ENCODE measurements at regions not wholly inside any gene's neighbourhood (a gene's known extent, or its start where the extent isn't known, plus 50 kb on each side); places are given as distances from the start of the nearest gene placed in this dataset.

DNA sequence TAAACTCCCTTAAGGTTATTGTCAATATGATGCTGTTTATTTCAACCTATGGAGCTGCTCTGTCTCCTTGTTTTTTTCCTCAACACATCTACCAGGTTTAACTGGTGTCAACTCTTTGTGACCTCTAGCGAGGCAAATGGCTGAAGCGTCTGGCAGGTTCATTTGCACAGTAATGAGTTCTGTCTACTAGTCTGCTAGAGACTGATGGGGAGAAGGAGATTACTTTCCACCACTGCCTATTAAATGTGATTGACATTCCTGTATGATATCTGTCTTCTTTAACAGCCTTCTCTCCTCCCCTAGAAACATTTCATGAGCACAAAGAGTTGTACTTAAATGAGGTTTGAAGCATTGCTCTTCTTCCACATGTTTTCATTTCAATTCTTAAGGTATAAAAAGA lies 253.7 kb downstream of the SLC6A15 start:
- no peak overlapping the region for H3K27ac Mint-ChIP-seq (ENCODE audit: unreplicated experiment)
- Histone ChIP-seq H3K4me2 (ENCODE audit: low read length) (no peak overlapping the region), H3K4me3 (ENCODE audit: insufficient read depth, low read depth, low read length) (no peak overlapping the region), H3K79me2 (ENCODE audit: insufficient read depth, low read length) (no peaks in the 10 kb centered on the region), H3K36me3 (ENCODE audit: insufficient read depth, low read length) (no peaks in the 10 kb centered on the region), H3K4me1 (ENCODE audit: insufficient read depth, low read length) (no peaks in the 10 kb centered on the region), H3K27me3 (ENCODE audit: insufficient read depth, low read length) (no peaks in the 10 kb centered on the region), H3K9me3 (ENCODE audit: insufficient read depth, low read depth, low read length) (no peaks in the 10 kb centered on the region), H3K9ac (ENCODE audit: low read length) (no peak overlapping the region), H2AFZ (ENCODE audit: low read depth, low read length) (no peak overlapping the region), H3K27ac (ENCODE audit: low read depth, low read length) (no peak overlapping the region), H4K20me1 (ENCODE audit: insufficient read depth, low read length) (no peaks in the 10 kb centered on the region)
- peaks cover 7% of the 10 kb centered on the region for H3K4me1 Mint-ChIP-seq (ENCODE audit: low read depth, unreplicated experiment)
- H3K27me3 Mint-ChIP-seq (ENCODE audit: low read depth, unreplicated experiment), result no peaks in the 10 kb centered on the region
- H3K36me3 Mint-ChIP-seq (ENCODE audit: low read depth, unreplicated experiment), result no peaks in the 10 kb centered on the region
- H3K4me3 Mint-ChIP-seq (ENCODE audit: unreplicated experiment), result no peak overlapping the region
- FAIRE-seq (no peak), DNase-seq (ENCODE audit: low read depth) (no peak)
- TF ChIP-seq EZH2 (IDR thresholded peaks at IDR 0.05; ENCODE audit: insufficient read depth, low read length) (no peak), CTCF (IDR thresholded peaks at IDR 0.05; ENCODE audit: insufficient read depth, low read depth, low read length) (no peak)
- H3K9me3 Mint-ChIP-seq (ENCODE audit: unreplicated experiment), result no peaks in the 10 kb centered on the region

DNA sequence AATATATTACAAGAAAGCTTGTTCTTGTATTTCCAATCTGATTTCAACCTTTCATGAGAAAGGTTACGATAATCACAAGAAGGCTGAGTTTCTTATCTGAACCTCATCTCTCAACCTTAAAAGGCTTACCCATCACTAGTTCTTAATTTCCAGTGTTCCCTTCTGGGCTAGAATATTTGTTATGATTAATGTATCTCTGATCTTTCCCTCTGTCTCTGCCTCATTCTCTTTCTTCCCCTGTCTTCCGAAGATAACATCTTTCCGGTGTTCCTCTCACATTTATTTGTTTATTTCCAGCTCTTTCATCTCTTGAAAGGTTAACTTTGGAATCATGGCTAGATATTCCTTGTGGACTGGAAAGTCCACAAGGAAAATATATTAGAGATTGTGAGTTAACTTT lies 255.9 kb downstream of the SLC6A15 start:
- DNase-seq (ENCODE audit: low read depth) (no peak), FAIRE-seq (no peak)
- Histone ChIP-seq H3K9me3 (ENCODE audit: insufficient read depth, low read depth, low read length) (no peaks in the 10 kb centered on the region), H3K27me3 (ENCODE audit: insufficient read depth, low read length) (no peaks in the 10 kb centered on the region), H3K36me3 (ENCODE audit: insufficient read depth, low read length) (no peaks in the 10 kb centered on the region), H3K4me3 (ENCODE audit: insufficient read depth, low read depth, low read length) (no peak overlapping the region), H3K27ac (ENCODE audit: low read depth, low read length) (no peak overlapping the region), H3K4me1 (ENCODE audit: insufficient read depth, low read length) (no peaks in the 10 kb centered on the region), H3K79me2 (ENCODE audit: insufficient read depth, low read length) (no peaks in the 10 kb centered on the region), H2AFZ (ENCODE audit: low read depth, low read length) (no peak overlapping the region), H3K4me2 (ENCODE audit: low read length) (no peak overlapping the region), H3K9ac (ENCODE audit: low read length) (no peak overlapping the region), H4K20me1 (ENCODE audit: insufficient read depth, low read length) (no peaks in the 10 kb centered on the region)
- peaks cover 9% of the 10 kb centered on the region for H3K4me1 Mint-ChIP-seq (ENCODE audit: low read depth, unreplicated experiment)
- H3K9me3 Mint-ChIP-seq (ENCODE audit: unreplicated experiment), result no peaks in the 10 kb centered on the region
- TF ChIP-seq CTCF (IDR thresholded peaks at IDR 0.05; ENCODE audit: insufficient read depth, low read depth, low read length), result no peak
- TF ChIP-seq EZH2 (IDR thresholded peaks at IDR 0.05; ENCODE audit: insufficient read depth, low read length), result no peak
- no peaks in the 10 kb centered on the region for H3K27me3 Mint-ChIP-seq (ENCODE audit: low read depth, unreplicated experiment)
- no peak overlapping the region for H3K4me3 Mint-ChIP-seq (ENCODE audit: unreplicated experiment)
- no peaks in the 10 kb centered on the region for H3K36me3 Mint-ChIP-seq (ENCODE audit: low read depth, unreplicated experiment)
- no peak overlapping the region for H3K27ac Mint-ChIP-seq (ENCODE audit: unreplicated experiment)

GRCh38 chr12:84653482-84653881 lies 259.1 kb downstream of the SLC6A15 start:
- H4K20me1 ChIP-seq (ENCODE audit: insufficient read depth, low read length), result no peaks in the 10 kb centered on the region
- no peak overlapping the region for H3K4me2 ChIP-seq (ENCODE audit: low read length)
- TF ChIP-seq EZH2 (IDR thresholded peaks at IDR 0.05; ENCODE audit: insufficient read depth, low read length) (no peak), CTCF (IDR thresholded peaks at IDR 0.05; ENCODE audit: insufficient read depth, low read depth, low read length) (no peak)
- H3K27me3 Mint-ChIP-seq (ENCODE audit: low read depth, unreplicated experiment), result no peaks in the 10 kb centered on the region
- no peaks in the 10 kb centered on the region for H3K9me3 Mint-ChIP-seq (ENCODE audit: unreplicated experiment)
- H3K4me3 Mint-ChIP-seq (ENCODE audit: unreplicated experiment), result no peak overlapping the region
- no peaks in the 10 kb centered on the region for H3K79me2 ChIP-seq (ENCODE audit: insufficient read depth, low read length)
- no peak overlapping the region for H2AFZ ChIP-seq (ENCODE audit: low read depth, low read length)
- H3K4me1 ChIP-seq (ENCODE audit: insufficient read depth, low read length), result no peaks in the 10 kb centered on the region
- FAIRE-seq, result no peak
- no peaks in the 10 kb centered on the region for H3K27me3 ChIP-seq (ENCODE audit: insufficient read depth, low read length)
- DNase-seq (ENCODE audit: low read depth), result no peak
- no peak overlapping the region for H3K27ac Mint-ChIP-seq (ENCODE audit: unreplicated experiment)
- no peak overlapping the region for H3K9ac ChIP-seq (ENCODE audit: low read length)
- peaks cover 3% of the 10 kb centered on the region for H3K4me1 Mint-ChIP-seq (ENCODE audit: low read depth, unreplicated experiment)
- H3K36me3 Mint-ChIP-seq (ENCODE audit: low read depth, unreplicated experiment), result no peaks in the 10 kb centered on the region
- H3K36me3 ChIP-seq (ENCODE audit: insufficient read depth, low read length), result no peaks in the 10 kb centered on the region
- no peak overlapping the region for H3K4me3 ChIP-seq (ENCODE audit: insufficient read depth, low read depth, low read length)
- no peak overlapping the region for H3K27ac ChIP-seq (ENCODE audit: low read depth, low read length)
- no peaks in the 10 kb centered on the region for H3K9me3 ChIP-seq (ENCODE audit: insufficient read depth, low read depth, low read length)

Measured in astrocyte (in vitro differentiated cells and primary cell).